GM13976 (cell line): ENCODE measurements at regions not wholly inside any gene's neighbourhood (a gene's known extent, or its start where the extent isn't known, plus 50 kb on each side); places are given as distances from the start of the nearest gene placed in this dataset.

Source experiments
- DNase-seq: peaks from one replicate; pipeline ENCODE4 v3.0.0; 2012; ENCODE audit warnings: low spot score
- in situ Hi-C: fragments of 300-500 bp; cut with MboI; formaldehyde crosslinking; loops from one replicate; pipeline ENCODE4 v1.12.0; 2022; ENCODE audit warnings: low sequenced_read_pairs, mixed read lengths, inconsistent platforms; ENCODE audit not compliant: unreplicated experiment
- TF ChIP-seq, protein P1 (sequence below): IDR thresholded peaks from 2 replicates; pipeline ENCODE4 v1.5.1; 2012; ENCODE audit warnings: borderline replicate concordance, mild to moderate bottlenecking; ENCODE audit not compliant: insufficient read depth; ENCODE audit errors: extremely low read depth, missing control alignments, control extremely low read depth

DNA sequence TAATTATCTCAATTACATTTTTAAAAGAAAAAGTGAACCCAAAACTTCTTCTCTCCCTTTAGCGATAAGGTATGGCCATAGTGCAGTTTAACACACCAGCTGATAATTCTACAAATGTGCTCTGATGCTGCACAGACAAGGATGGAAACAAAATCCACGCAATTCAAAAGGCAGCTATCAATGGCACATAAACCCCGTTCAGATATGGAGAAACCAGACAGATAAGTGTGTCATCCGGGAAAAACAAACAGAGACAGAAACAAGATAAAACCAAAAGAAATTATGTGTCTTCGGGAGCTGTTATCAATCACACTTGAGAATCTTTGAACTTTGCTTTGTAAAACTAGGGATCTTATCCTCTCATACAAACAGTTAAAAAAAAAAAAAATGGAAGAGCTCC lies 73.6 kb downstream of the SIPA1L2 start:
- in situ Hi-C loops, result no loop called here
- no peak for DNase-seq
- TF ChIP-seq, protein P1, sequence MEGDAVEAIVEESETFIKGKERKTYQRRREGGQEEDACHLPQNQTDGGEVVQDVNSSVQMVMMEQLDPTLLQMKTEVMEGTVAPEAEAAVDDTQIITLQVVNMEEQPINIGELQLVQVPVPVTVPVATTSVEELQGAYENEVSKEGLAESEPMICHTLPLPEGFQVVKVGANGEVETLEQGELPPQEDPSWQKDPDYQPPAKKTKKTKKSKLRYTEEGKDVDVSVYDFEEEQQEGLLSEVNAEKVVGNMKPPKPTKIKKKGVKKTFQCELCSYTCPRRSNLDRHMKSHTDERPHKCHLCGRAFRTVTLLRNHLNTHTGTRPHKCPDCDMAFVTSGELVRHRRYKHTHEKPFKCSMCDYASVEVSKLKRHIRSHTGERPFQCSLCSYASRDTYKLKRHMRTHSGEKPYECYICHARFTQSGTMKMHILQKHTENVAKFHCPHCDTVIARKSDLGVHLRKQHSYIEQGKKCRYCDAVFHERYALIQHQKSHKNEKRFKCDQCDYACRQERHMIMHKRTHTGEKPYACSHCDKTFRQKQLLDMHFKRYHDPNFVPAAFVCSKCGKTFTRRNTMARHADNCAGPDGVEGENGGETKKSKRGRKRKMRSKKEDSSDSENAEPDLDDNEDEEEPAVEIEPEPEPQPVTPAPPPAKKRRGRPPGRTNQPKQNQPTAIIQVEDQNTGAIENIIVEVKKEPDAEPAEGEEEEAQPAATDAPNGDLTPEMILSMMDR, result no peak

DNA sequence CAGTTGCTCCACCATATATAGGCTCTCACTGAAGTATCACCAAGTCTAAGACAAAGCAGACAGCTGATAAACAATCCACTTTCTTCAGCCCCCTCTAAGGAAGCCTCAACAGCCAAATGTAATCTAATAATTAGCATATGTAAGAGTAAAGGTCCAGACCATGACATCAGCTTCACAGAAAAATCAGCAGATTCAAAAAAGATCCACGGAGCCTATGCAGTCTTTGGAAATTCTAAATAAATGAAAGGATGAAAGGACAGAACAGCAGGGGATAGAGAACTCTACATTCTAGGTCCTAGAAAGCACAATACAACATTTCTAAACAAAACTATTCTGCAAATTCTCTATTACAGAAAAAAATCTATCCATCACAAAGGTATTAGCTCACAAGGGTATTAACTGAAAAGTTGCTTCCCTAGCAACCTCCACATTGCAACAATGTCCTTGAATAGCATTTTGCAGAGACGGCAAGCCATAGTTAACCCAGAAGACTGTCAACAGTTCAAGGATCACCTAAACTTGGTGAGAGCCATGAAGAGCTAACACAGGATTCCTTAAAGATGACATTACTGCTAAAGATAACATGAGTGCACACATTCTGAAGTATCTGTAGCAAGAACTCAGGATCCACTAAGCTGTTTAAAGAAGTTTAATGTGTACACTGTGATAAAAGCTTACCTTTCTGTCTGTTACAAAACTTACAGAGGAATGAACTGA lies 74.3 kb downstream of the SIPA1L2 start:
- no peak for DNase-seq

DNA sequence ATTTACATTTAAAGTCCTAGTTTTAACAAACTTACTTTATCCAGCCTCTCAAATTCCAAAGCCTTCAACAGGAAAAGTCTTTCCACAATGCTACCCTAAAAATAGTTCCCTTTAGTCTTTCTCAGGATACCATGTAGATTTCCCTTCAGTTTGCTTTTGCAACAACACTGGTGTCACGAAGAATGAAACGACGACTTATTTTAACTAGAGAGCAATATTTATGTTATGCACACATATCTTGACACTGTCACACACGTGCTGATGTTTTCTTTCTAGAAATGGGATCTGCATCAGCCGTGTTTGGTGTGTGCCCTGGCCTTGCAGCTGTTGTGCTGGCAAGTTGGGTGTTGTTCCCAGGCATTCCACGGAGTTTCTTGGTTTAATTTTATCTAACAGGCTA lies 75.5 kb downstream of the SIPA1L2 start:
- in situ Hi-C loops, result no loop called here
- TF ChIP-seq, protein P1, result no peak
- no peak for DNase-seq

More for the DNA sequence above, 74.3 kb downstream of the SIPA1L2 start:
- TF ChIP-seq, protein P1, result no peak
- in situ Hi-C loops, result no loop called here

DNA sequence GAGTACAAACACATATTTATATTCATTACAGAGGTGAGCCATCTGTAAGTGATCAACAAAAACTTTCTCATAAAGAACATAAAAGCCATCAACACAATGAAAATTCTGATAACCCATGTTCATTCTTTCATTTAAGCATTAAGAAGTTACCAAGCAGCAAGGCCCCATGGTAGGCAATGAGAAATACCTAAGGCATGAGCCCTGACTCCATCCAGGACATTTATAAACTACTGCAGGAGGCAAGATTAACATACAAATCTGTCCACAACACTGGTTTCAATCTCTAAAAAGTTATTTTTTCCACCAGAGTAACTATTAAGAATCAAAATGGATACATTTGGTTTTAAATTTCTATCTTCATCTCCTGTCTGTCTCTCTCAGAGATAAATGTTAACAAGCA lies 76.1 kb downstream of the SIPA1L2 start:
- TF ChIP-seq, protein P1, result no peak
- no peak for DNase-seq
- in situ Hi-C loops, result no loop called here

DNA sequence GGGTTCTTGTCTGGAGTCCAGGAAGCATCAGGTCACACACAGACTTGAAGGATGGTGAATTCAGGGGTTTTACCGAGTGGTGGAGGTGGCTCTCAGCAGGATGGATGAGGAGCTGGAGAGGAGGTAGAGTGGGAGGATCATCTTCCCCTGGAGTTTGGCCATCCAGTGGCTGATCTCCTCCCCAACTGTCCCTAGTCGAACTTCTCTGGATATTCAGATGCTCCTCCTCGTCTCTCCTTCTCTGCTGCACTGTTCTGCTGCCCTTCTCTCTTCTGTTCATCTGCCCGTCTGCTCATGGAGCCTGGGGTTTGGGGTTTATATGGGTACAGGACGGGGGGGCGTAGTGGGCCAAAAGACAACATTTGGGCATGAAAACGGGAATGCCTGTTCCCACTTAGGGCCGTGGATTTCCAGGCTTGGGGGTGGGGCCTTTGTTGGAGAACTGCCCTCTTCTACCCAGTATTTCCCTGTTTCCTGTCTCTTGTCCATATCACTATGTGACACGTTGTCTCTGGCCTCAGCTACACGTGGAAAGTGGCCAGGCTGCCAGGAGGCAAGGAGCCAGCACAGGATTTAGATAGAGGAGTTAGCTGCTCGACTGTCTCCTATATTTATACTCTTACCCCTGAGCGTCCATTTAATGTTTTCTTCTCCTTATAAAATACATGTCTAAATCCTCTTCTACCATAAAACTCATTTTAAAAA lies 76.7 kb downstream of the SIPA1L2 start:
- in situ Hi-C loops, result no loop called here
- TF ChIP-seq, protein P1, result no peak
- DNase-seq, result no peak

DNA sequence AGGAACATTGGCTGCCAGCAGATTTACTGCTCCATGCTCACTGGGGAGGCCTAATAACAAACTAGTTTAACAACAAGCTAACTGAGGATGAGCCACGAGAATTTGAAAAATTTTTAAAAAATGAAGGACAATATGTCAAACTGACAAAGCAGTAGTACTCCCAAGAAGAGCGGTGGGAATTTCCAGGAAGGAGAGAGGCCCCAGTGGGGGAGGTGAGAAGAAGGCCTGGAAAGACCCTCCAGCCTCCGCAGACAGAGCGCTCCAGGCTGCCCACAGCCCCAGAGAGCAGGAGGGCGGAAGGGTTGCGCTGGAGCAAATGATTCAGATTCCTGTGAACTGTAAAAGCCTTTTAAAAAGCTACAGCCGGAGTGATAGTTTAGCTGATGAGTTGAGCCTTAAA lies 78.5 kb downstream of the SIPA1L2 start:
- TF ChIP-seq, protein P1, result no peak
- DNase-seq, result no peak
- in situ Hi-C loops, result no loop called here
